ENCODE measurements at regions not wholly inside any gene's neighbourhood (a gene's known extent, or its start where the extent isn't known, plus 50 kb on each side); places are given as distances from the start of the nearest gene placed in this dataset.

GRCh38 chr12:46451276-46452021 lies 78.9 kb upstream of the SLC38A2 start:
- H3K36me3 ChIP-seq: no peaks in the 10 kb centered on the region
- no peak for TF ChIP-seq CTCF (IDR thresholded peaks at IDR 0.05)
- no peaks in the 10 kb centered on the region for H3K9me3 ChIP-seq
- H3K4me1 ChIP-seq: peaks cover 0 to 17% of the 10 kb centered on the region in 2 donors
- peak overlapping the region; percentile 33 to 66 for H3K27ac ChIP-seq
- no peak for DNase-seq (ENCODE audit: low spot score)
- no peaks in the 10 kb centered on the region for H3K27me3 ChIP-seq
- no peak overlapping the region for H3K4me3 ChIP-seq

DNA sequence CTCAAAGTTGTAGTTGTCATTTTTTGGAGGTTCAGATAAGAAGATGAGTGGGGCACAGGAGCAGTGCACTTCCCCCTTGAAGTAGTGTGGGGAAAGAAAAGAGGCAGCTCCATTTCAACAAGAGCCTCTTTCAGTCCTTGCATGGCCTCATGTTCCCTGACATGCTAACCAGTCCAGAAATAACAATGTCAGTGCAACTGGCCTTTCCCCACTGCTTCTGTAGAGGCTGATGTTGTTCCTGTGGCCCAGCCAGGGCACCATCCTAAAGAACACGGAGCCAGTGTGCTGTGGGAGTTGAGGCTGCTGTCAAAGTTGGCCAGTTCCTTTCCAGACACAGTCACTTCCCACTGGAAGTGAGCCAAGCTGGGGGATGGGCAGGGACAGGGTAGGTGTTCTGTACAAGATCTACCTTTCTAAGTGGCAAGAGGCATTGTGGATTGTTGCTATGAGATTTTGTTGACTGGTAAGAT lies 77.7 kb upstream of the SLC38A2 start:
- Histone ChIP-seq H3K36me3 (no peaks in the 10 kb centered on the region), H3K4me1 (peaks cover 0 to 28% of the 10 kb centered on the region in 2 donors), H3K9me3 (no peaks in the 10 kb centered on the region), H3K4me3 (no peak overlapping the region), H3K27ac (peak overlapping the region; percentile 33 to 66), H3K27me3 (no peaks in the 10 kb centered on the region)
- no peak for TF ChIP-seq CTCF (IDR thresholded peaks at IDR 0.05)
- peak; percentile 71 for DNase-seq (ENCODE audit: low spot score)

GRCh38 chr12:46449856-46450255 lies 77.3 kb upstream of the SLC38A2 start:
- no peak for DNase-seq (ENCODE audit: low spot score)
- Histone ChIP-seq H3K27ac (peak overlapping the region; percentile 33 to 66), H3K4me3 (no peak overlapping the region), H3K9me3 (no peaks in the 10 kb centered on the region), H3K4me1 (peaks cover 0 to 33% of the 10 kb centered on the region in 2 donors), H3K36me3 (no peaks in the 10 kb centered on the region), H3K27me3 (no peaks in the 10 kb centered on the region)
- no peak for TF ChIP-seq CTCF (IDR thresholded peaks at IDR 0.05)

DNA sequence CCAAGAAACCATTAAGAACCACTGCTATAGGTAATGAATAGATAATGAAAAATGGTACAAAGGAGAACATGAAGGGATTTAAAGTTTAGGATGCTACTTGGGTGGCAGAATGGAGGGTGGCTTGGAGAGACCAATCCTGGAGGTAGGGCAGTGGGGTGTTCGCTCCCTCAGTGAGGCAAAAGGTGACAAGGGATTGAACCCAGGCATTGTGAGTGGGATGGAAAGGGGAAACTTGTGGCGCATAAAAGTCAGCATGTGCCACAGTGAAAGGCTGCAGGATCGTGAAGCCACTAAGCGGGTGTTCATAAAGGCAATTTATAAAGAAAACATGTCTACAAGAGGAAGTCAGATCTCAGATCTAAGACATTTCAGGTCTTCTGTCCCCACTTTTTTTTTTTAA lies 76.7 kb upstream of the SLC38A2 start:
- TF ChIP-seq CTCF (IDR thresholded peaks at IDR 0.05): no peak
- Histone ChIP-seq H3K27ac (no peak overlapping the region), H3K4me3 (no peak overlapping the region), H3K36me3 (no peaks in the 10 kb centered on the region), H3K9me3 (no peaks in the 10 kb centered on the region), H3K27me3 (no peaks in the 10 kb centered on the region), H3K4me1 (peaks cover 0 to 34% of the 10 kb centered on the region in 2 donors)
- no peak for DNase-seq (ENCODE audit: low spot score)

GRCh38 chr12:46446645-46447044 lies 74.1 kb upstream of the SLC38A2 start:
- Histone ChIP-seq H3K9me3 (no peaks in the 10 kb centered on the region), H3K36me3 (no peaks in the 10 kb centered on the region), H3K27ac (no peak overlapping the region), H3K4me3 (no peak overlapping the region), H3K4me1 (peaks cover 0 to 34% of the 10 kb centered on the region in 2 donors), H3K27me3 (no peaks in the 10 kb centered on the region)
- DNase-seq (ENCODE audit: low spot score): no peak
- TF ChIP-seq CTCF (IDR thresholded peaks at IDR 0.05): no peak

Data from right atrium auricular region (tissue), 2 donors.